Embryonic facial prominence (tissue), 1 donor: ENCODE measurements at regions not wholly inside any gene's neighbourhood (a gene's known extent, or its start where the extent isn't known, plus 50 kb on each side); places are given as distances from the start of the nearest gene placed in this dataset.
"Not testable (repeated sequence)": the region's sequence is repeated elsewhere in the genome, so short reads cannot be mapped to it uniquely, and the experiment has no call there.

ENCODE experiments used
- DNase-seq: peaks from one replicate; pipeline ENCODE4 v3.0.0-alpha.2; 2016; ENCODE audit errors: extremely low spot score

- no peak for DNase-seq
These were observed 368.7 kb upstream of the UMPS start for GRCh38 chr3:124361566-124361965.

- DNase-seq: no peak
These were observed 367.8 kb upstream of the UMPS start for GRCh38 chr3:124362455-124362854.

DNA sequence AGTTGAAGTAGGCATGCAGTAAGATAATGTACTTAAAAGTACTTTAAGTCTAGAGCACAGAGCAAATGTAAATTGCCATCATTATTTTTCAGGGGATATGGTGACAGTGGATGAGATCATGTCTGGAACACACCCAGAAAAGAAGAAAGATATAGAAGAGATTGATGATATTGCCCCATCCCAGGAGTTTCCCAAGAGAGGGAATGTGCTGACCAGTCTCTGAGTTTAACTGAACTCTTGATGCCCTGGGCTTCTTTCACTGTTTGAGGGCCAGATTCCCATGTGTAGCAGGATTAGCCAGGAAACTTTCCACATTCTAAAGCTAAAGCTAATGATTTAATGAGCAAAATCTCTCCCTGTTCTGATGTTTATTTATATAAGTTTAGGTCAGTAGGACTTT is 366.8 kb upstream of the UMPS start:
- no peak for DNase-seq

GRCh38 chr3:124364317-124365020 is 365.8 kb upstream of the UMPS start:
- no peak for DNase-seq

DNA sequence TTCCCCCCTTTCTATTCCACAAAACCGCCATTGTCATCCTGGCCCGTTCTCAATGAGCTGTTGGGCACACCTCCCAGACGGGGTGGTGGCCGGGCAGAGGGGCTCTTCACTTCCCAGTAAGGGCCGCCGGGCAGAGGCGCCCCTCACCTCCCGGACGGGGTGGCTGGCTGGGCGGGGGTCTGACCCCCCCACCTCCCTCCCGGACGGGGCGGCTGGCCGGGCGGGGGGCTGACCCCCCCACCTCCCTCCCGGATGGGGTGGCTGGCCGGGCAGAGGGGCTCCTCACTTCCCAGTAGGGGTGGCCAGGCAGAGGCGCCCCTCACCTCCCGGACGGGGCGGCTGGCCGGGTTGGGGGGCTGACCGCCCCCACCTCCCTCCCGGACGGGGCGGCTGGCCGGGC is 363.6 kb upstream of the UMPS start:
- DNase-seq: not testable (repeated sequence)

- no peak for DNase-seq
These were observed 357.5 kb upstream of the UMPS start for GRCh38 chr3:124372775-124373174.

DNA sequence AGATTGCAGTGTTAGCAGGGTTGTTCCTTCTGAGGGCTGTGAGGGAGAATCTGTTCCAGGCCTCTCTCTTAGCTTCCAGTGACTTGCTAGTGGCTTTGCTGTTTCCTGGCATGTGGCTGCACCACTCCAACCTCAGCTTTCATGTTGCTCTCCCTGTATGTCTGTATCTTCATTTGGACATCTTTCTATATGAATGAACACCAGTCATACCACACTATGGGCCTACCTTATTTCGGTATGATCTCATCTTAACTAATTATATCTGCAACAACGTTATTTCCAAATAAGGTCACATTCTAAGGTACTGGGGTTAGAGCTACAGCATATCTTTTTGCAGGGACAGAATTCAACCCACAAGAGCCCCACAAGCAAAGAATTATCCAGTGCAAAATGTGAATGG is 356.7 kb upstream of the UMPS start:
- DNase-seq: no peak

GRCh38 chr3:124374583-124374982 is 355.7 kb upstream of the UMPS start:
- no peak for DNase-seq

DNA sequence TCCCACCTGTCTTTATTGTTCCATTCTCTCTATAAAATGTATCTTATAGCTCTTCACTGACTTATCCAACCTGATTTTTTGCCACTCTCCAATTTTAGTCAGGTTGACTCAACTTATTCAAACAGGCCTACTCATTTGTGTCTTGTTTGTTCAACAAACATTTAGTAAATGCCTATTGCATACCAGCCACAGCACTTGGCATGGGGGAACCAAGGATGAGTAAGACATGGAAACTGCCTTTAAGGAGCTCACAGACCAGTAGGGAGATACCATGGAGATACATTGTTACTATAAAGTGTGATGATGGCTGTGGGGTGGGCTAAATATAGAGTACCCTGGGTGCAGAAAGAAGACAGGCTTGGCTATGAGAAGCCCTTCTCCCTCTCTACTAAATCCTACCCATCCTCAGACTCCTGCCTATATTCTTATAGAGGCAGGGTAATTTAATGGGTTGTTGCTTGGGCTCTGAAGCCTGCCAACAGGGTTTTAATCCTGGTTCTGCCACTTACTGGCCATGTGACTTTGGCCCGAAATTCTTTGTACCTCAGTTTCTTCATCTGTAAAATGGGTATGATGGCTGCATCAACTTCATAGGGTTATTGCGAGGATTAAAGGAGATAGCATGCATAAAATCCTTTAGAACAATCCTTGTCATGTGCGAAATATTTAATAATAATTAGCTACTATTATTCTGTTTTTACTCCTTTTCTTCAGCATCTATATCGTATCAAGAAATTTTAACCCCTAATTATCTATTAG is 348.5 kb upstream of the UMPS start:
- no peak for DNase-seq

DNA sequence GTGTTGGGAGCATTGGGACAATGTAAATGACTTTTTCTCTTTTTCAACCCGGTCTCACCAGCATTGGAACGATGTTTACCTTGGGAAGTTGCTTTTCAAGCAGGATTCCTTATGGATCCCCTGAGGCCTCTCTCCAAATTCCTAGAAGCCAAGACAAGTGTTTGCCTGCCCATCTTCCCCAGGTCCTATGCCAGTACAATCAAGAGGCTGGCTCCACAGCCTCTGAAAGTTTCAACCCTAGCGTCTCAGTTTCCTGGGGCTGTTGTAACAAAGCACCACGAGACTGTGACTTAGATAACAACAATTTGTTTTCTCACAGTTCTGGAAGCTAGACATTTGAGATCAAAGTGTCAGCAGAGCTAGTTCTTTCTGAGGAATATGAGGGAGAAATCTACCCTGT is 347.2 kb upstream of the UMPS start:
- no peak for DNase-seq

- DNase-seq: no peak
These were observed 346.3 kb upstream of the UMPS start for GRCh38 chr3:124383846-124384466.

GRCh38 chr3:124384527-124384926 is 345.7 kb upstream of the UMPS start:
- DNase-seq: no peak

DNA sequence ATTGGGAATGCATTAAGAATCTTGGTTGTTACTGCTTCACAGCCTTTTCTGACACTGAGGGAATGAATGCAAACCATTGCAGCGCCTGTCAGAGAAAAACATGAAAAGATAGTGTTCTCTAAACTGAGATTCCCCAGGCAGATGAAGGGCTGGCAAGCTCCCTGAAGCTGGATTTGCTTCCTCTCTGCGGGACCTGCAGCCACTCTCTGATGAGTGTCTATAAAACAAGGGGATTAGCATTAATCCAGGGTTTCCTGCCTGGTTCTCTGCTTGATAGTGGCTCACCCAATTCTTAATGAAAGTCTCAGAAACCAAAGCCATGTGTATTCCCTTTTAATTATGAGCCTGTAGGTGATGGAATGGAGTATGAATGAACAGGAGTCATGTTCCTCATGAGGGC is 344.3 kb upstream of the UMPS start:
- no peak for DNase-seq

GRCh38 chr3:124386996-124387595 is 343.2 kb upstream of the UMPS start:
- no peak for DNase-seq

GRCh38 chr3:124391774-124392173 is 338.5 kb upstream of the UMPS start:
- no peak for DNase-seq

DNA sequence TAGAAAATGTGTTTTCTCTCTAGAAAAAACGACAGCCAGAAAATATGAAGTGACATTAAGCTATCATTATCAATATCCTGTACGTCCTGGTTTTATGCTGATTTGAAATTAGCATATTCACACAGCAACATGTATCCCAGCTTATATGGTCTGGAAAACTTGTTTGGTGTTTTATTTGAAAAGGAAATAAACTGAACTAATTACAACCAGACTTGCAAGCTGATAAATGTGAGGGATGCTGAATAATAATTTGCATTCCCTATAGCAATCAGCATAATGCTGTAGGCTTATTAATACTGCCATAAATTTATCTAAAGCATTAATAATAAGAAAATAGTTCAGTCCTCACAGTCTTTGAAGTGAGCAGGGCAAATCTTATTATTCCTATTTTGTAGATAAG is 336.9 kb upstream of the UMPS start:
- DNase-seq: no peak

DNA sequence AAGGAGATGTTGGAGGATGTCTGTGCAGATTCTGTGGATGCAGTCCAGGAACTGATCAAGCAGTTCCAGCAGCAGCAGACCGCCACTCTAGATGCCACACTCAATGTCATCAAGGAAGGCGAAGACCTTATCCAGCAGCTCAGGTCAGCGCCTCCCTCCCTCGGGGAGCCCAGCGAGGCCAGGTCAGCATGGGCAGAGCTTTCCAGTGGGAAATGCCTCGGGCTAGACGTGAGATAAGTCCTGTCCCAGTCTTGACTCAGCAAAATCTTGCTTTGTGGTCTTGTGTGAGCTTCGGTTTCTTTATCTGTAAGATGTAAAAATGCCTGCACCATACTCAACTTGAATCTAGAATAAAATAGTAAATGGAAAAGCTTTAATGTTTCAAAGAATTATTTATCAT is 335.1 kb upstream of the UMPS start:
- no peak for DNase-seq

DNA sequence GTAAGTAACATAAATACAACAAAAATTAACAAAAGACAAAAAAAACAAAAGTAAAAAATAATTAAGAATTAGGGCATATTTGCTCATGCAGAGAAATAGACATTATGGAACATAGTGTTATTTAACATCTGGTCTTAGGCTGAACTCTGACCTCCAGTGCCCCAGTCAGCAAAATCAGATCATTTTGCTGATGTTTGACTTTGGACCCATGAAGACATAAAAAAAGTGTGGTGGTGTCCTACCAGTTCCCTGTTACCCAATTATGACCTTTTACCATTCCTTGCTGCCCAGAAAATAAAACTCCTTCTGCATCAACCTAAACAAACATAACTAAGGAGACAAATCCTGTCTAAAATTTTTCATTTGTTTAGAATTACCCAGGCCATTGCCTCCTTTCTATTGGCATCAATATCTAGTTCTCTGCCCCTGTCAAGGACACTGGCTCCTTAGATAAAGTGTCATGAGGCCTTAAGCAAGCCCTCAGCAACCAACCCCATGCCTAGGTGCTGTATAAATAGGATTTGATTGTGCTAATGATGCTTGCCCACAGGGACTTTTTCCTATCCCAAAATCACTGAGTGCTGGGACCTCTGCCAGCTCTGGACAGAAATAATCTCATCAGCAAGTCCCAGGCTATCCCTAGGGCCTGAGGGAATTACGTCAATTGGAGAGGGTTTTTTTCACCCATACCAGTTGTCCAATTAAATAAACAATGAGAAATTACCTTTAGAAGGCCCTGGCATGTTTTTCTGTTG is 334.5 kb upstream of the UMPS start:
- DNase-seq: no peak

GRCh38 chr3:124396339-124396950 is 333.8 kb upstream of the UMPS start:
- DNase-seq: no peak

- no peak for DNase-seq
These were observed 333.2 kb upstream of the UMPS start for GRCh38 chr3:124397088-124397487.

GRCh38 chr3:124398594-124398993 is 331.7 kb upstream of the UMPS start:
- DNase-seq: no peak
